Esophagus muscularis mucosa (tissue), 4 donors: ENCODE measurements at regions not wholly inside any gene's neighbourhood (a gene's known extent, or its start where the extent isn't known, plus 50 kb on each side); places are given as distances from the start of the nearest gene placed in this dataset.

ENCODE experiments used
- DNase-seq: peaks from one replicate; pipeline ENCODE4 v3.0.0-alpha.2; 2017; ENCODE audit errors: extremely low spot score
- H3K27ac ChIP-seq, 4 donors: fragments of 200-600 bp; sonication (generic); replicated peaks in 1 of 4; 1 replicate in 3 of 4; 2 replicates in 1 of 4; pipeline ENCODE4 v1.5.1; 2016 to 2019; ENCODE audit warnings: mild to moderate bottlenecking in 1 of 4
- H3K27me3 ChIP-seq, 4 donors: fragments of 200-600 bp; sonication (generic); one replicate each; pipeline versions ENCODE4 v1.5.1 to v1.6.0; 2016 to 2019
- H3K36me3 ChIP-seq, 4 donors: fragments of 200-600 bp; sonication (generic); one replicate each; pipeline ENCODE4 v1.5.1; 2016 to 2019
- H3K4me1 ChIP-seq, 4 donors: fragments of 200-600 bp; sonication (generic); one replicate each; pipeline ENCODE4 v1.5.1; 2016 to 2019
- H3K4me3 ChIP-seq, 4 donors: fragments of 200-600 bp; sonication (generic); 1 replicate in 2 of 4; 2 replicates in 2 of 4; pipeline ENCODE4 v1.5.1; 2016 to 2019; ENCODE audit warnings: mild to moderate bottlenecking in 4 of 4, moderate library complexity in 1 of 4
- H3K9me3 ChIP-seq, 4 donors: fragments of 200-600 bp; sonication (generic); 1 replicate in 3 of 4; 2 replicates in 1 of 4; pipeline ENCODE4 v1.5.1; 2016 to 2019
- EP300 ChIP-seq: sonication (generic); formaldehyde crosslinking; IDR thresholded peaks from one replicate; pipeline ENCODE4 v1.6.1; 2017; ENCODE audit warnings: antibody characterized with exemption
- POLR2A ChIP-seq: fragments of 450-650 bp; IDR thresholded peaks from one replicate; pipeline ENCODE4 v1.6.1; 2017; ENCODE audit warnings: antibody characterized with exemption, moderate library complexity, mild to moderate bottlenecking, low read depth
- POLR2AphosphoS5 ChIP-seq, 2 donors: sonication (generic); formaldehyde crosslinking; IDR thresholded peaks; one replicate each; pipeline ENCODE4 v1.6.1; 2017; ENCODE audit warnings: antibody characterized with exemption in 2 of 2
- WGBS: methylation state at CpG from one replicate; pipeline ENCODE4 v1.1.5; 2018; 5-methylcytosine and 5-hydroxymethylcytosine counted together
- intact Hi-C: fragments of 100-400 bp; cut with DNase I; formaldehyde crosslinking; loops from one replicate; pipeline ENCODE4 v1.15.1; 2023
- TF ChIP-seq, protein P1 (sequence below), 3 experiments: fragments of 200-600 bp in 2 of 3; fragments of 450-650 bp in 1 of 3; sonication (generic) in 2 of 3; IDR thresholded peaks; one replicate each; pipeline ENCODE4 v1.5.1; 2017 to 2019; ENCODE audit warnings: antibody characterized with exemption in 3 of 3, mild to moderate bottlenecking in 2 of 3, moderate library complexity in 1 of 3

DNA sequence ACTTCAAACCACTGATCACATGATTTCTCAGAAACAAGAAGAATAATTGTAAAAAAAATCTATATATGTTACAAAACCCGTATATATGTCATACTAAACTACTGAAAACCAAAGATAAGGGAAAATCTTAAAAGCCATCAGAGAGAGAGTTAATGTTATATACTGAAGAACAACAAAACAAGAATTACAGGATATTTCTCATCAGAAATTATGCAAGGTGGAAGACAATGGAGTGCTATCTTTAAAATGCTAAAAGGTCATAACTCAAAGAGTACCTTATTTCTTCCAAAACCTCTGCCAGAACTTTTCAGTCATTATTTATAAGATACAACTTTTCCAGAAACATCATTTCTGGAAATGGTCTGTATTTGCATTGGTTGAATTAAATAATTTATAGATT is 256.8 kb downstream of the RBM26 start:
- 71% methylated on average over 1 of the region's 1 CpG for WGBS
- Histone ChIP-seq H3K27me3 (no peaks in the 10 kb centered on the region), H3K4me3 (no peak overlapping the region), H3K9me3 (no peaks in the 10 kb centered on the region), H3K4me1 (no peaks in the 10 kb centered on the region), H3K36me3 (no peaks in the 10 kb centered on the region), H3K27ac (no peak overlapping the region)
- TF ChIP-seq POLR2A (no peak), POLR2AphosphoS5 (IDR thresholded peaks at IDR 0.05) (no peak), EP300 (no peak)
- TF ChIP-seq, protein P1, sequence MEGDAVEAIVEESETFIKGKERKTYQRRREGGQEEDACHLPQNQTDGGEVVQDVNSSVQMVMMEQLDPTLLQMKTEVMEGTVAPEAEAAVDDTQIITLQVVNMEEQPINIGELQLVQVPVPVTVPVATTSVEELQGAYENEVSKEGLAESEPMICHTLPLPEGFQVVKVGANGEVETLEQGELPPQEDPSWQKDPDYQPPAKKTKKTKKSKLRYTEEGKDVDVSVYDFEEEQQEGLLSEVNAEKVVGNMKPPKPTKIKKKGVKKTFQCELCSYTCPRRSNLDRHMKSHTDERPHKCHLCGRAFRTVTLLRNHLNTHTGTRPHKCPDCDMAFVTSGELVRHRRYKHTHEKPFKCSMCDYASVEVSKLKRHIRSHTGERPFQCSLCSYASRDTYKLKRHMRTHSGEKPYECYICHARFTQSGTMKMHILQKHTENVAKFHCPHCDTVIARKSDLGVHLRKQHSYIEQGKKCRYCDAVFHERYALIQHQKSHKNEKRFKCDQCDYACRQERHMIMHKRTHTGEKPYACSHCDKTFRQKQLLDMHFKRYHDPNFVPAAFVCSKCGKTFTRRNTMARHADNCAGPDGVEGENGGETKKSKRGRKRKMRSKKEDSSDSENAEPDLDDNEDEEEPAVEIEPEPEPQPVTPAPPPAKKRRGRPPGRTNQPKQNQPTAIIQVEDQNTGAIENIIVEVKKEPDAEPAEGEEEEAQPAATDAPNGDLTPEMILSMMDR (IDR thresholded peaks at IDR 0.05) = no peak
- intact Hi-C loops = no loop called here
- DNase-seq = no peak

DNA sequence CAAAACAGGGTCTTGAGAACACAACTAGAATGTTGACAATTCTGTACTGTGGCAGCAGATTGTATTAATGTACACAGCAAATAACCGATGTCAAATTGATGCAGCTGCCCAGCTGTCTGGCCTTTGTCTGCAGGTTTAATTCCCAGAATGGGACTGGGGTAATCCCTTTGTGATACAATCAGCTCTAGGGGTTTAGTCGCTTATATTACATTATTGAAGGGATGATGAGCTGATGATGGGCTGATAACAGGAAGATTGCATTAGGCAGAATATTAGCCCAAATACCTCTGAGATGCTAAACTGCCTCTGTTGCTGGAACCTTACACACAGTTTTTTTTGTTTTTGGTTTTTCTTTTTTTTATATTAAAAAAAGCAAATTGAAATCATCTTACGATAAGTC is 265.0 kb downstream of the RBM26 start:
- H3K4me3 ChIP-seq = no peak overlapping the region
- intact Hi-C loops = no loop called here
- no peak overlapping the region for H3K27ac ChIP-seq
- DNase-seq = peak; percentile 39
- H3K9me3 ChIP-seq = no peaks in the 10 kb centered on the region
- TF ChIP-seq, protein P1 (IDR thresholded peaks at IDR 0.05) = no peak
- no peak for TF ChIP-seq EP300
- TF ChIP-seq POLR2A = no peak
- no peak for TF ChIP-seq POLR2AphosphoS5 (IDR thresholded peaks at IDR 0.05)
- WGBS = 74% methylated on average over 3 of the region's 3 CpGs
- no peaks in the 10 kb centered on the region for H3K36me3 ChIP-seq
- H3K4me1 ChIP-seq = no peaks in the 10 kb centered on the region
- no peaks in the 10 kb centered on the region for H3K27me3 ChIP-seq

DNA sequence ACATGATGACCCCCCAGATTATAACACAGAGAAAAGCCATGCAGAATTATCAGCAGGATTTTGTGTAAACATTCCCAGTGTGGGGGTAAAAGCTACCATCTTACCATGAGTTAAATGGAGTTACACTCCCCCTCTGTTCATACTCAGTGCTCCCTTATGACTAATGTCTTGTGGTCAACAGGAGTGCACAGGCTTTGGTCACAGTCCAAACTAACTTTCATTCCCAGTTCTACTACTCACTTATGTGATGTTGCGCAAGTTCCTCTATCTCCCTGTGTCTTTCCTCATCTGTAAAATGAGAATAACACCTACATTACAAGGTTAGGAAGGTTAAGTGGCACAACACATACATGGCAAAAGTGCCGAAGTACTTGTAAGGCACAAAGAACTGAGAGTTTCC is 277.9 kb downstream of the RBM26 start:
- intact Hi-C loops = no loop called here
- 96% methylated on average over 2 of the region's 2 CpGs for WGBS
- Histone ChIP-seq H3K27me3 (no peaks in the 10 kb centered on the region), H3K4me1 (no peaks in the 10 kb centered on the region), H3K27ac (no peak overlapping the region), H3K9me3 (no peaks in the 10 kb centered on the region), H3K36me3 (no peaks in the 10 kb centered on the region), H3K4me3 (no peak overlapping the region)
- no peak for TF ChIP-seq POLR2AphosphoS5 (IDR thresholded peaks at IDR 0.05)
- TF ChIP-seq POLR2A = no peak
- TF ChIP-seq EP300 = no peak
- TF ChIP-seq, protein P1 (IDR thresholded peaks at IDR 0.05) = no peak
- DNase-seq = no peak

DNA sequence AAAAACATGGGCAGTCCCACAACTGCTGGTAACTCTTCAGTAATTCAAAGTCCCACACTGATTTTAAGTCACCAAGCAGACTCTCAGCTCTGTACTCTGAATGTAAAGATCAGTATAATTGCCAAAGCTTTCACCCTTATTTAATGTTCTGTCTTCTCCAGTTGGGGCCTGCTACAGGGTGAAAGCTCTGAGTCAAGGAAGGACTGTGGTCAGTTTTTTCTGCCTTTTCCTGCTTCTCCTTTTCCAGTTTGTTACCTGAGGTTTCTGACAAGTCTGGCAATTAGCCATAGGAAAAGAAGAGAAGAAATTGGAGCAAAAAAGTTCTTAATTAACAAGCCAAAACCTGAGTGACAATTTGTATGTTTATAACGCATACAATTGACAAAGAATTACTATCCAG is 279.3 kb downstream of the RBM26 start:
- intact Hi-C loops = no loop called here
- TF ChIP-seq, protein P1 (IDR thresholded peaks at IDR 0.05) = no peak
- TF ChIP-seq POLR2AphosphoS5 (IDR thresholded peaks at IDR 0.05) (no peak), POLR2A (no peak), EP300 (no peak)

DNA sequence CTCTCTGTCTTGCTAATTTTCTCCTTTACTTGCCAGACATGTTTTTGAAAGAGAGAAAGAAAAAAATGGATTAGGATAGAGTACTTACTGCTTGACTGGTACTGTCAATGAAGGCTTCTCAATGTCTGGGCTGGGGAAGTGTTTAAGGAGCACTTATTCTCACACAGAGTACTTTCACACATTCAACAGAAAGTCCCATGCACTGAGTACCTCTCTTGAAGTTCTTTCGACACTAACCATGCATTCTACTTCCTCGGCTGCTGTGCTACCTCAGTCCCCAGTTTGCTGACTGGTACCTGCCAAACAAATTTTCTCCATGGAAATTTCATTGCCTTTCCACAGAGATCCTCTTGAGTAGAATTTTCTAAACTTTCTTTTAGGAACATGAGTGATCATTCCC is 281.9 kb downstream of the RBM26 start:
- H3K4me3 ChIP-seq = no peak overlapping the region
- TF ChIP-seq POLR2AphosphoS5 (IDR thresholded peaks at IDR 0.05) (no peak), EP300 (no peak), POLR2A (no peak)
- TF ChIP-seq, protein P1 (IDR thresholded peaks at IDR 0.05) = no peak
- WGBS = 83% methylated on average over 2 of the region's 2 CpGs
- H3K27ac ChIP-seq = no peak overlapping the region
- no peaks in the 10 kb centered on the region for H3K36me3 ChIP-seq
- no peaks in the 10 kb centered on the region for H3K9me3 ChIP-seq
- DNase-seq = no peak
- intact Hi-C loops = no loop called here
- no peaks in the 10 kb centered on the region for H3K27me3 ChIP-seq
- H3K4me1 ChIP-seq = no peaks in the 10 kb centered on the region

More for the DNA sequence above, 279.3 kb downstream of the RBM26 start:
- H3K36me3 ChIP-seq = no peaks in the 10 kb centered on the region
- H3K27me3 ChIP-seq = no peaks in the 10 kb centered on the region
- 81% methylated on average over 1 of the region's 1 CpG for WGBS
- H3K4me1 ChIP-seq = no peaks in the 10 kb centered on the region
- H3K27ac ChIP-seq = no peak overlapping the region
- no peak overlapping the region for H3K4me3 ChIP-seq
- H3K9me3 ChIP-seq = no peaks in the 10 kb centered on the region
- DNase-seq = no peak
